HG02798 (cell line): ENCODE measurements at regions not wholly inside any gene's neighbourhood (a gene's known extent, or its start where the extent isn't known, plus 50 kb on each side); places are given as distances from the start of the nearest gene placed in this dataset.

Experiments used
- ATAC-seq: cut with Tn5 transposase; IDR thresholded peaks from one replicate; pipeline ENCODE4 v1.9.1; 2021; ENCODE audit warnings: mild to moderate bottlenecking; ENCODE audit not compliant: unreplicated experiment, poor library complexity

- ATAC-seq = no peak
Observed at GRCh38 chr11:92642177-92642931, 327.1 kb upstream of the MTNR1B start.

- ATAC-seq = no peak
Observed at GRCh38 chr11:92643827-92644226, 325.6 kb upstream of the MTNR1B start.

- no peak for ATAC-seq
Observed at GRCh38 chr11:92644595-92645445, 324.6 kb upstream of the MTNR1B start.

GRCh38 chr11:92651159-92651558, 318.3 kb upstream of the MTNR1B start:
- no peak for ATAC-seq

GRCh38 chr11:92653454-92653853, 316.0 kb upstream of the MTNR1B start:
- ATAC-seq = no peak

GRCh38 chr11:92656783-92657182, 312.7 kb upstream of the MTNR1B start:
- no peak for ATAC-seq

GRCh38 chr11:92657226-92657625, 312.2 kb upstream of the MTNR1B start:
- ATAC-seq = no peak

GRCh38 chr11:92658733-92659132, 310.7 kb upstream of the MTNR1B start:
- no peak for ATAC-seq

- ATAC-seq = no peak
Observed at GRCh38 chr11:92659793-92660192, 309.7 kb upstream of the MTNR1B start.

GRCh38 chr11:92662601-92663360, 306.7 kb upstream of the MTNR1B start:
- no peak for ATAC-seq

- no peak for ATAC-seq
Observed at GRCh38 chr11:92663539-92663938, 305.9 kb upstream of the MTNR1B start.

- ATAC-seq = no peak
Observed at GRCh38 chr11:92667486-92668152, 301.8 kb upstream of the MTNR1B start.

GRCh38 chr11:92670308-92670890, 299.1 kb upstream of the MTNR1B start:
- no peak for ATAC-seq

GRCh38 chr11:92671081-92671480, 298.4 kb upstream of the MTNR1B start:
- no peak for ATAC-seq

- no peak for ATAC-seq
Observed at GRCh38 chr11:92675303-92675702, 294.1 kb upstream of the MTNR1B start.

- ATAC-seq = no peak
Observed at GRCh38 chr11:92675810-92676209, 293.6 kb upstream of the MTNR1B start.

GRCh38 chr11:92678008-92678611, 291.3 kb upstream of the MTNR1B start:
- no peak for ATAC-seq

- ATAC-seq = no peak
Observed at GRCh38 chr11:92681586-92681985, 287.9 kb upstream of the MTNR1B start.

- ATAC-seq = no peak
Observed at GRCh38 chr11:92682136-92682535, 287.3 kb upstream of the MTNR1B start.

- no peak for ATAC-seq
Observed at GRCh38 chr11:92682952-92683351, 286.5 kb upstream of the MTNR1B start.
